Superior temporal gyrus (tissue), 1 donor: ENCODE measurements at regions not wholly inside any gene's neighbourhood (a gene's known extent, or its start where the extent isn't known, plus 50 kb on each side); places are given as distances from the start of the nearest gene placed in this dataset.

ENCODE experiments used
- DNase-seq: peaks from one replicate; pipeline ENCODE4 v3.0.0-alpha.2; 2016; ENCODE audit errors: extremely low spot score

- DNase-seq, result no peak
Measured at GRCh38 chr7:113976508-113976907, 57.7 kb upstream of the PPP1R3A start.

GRCh38 chr7:113968713-113969112 lies 49.9 kb upstream of the PPP1R3A start:
- DNase-seq, result no peak
